ENCODE measurements at regions not wholly inside any gene's neighbourhood (a gene's known extent, or its start where the extent isn't known, plus 50 kb on each side); places are given as distances from the start of the nearest gene placed in this dataset.

DNA sequence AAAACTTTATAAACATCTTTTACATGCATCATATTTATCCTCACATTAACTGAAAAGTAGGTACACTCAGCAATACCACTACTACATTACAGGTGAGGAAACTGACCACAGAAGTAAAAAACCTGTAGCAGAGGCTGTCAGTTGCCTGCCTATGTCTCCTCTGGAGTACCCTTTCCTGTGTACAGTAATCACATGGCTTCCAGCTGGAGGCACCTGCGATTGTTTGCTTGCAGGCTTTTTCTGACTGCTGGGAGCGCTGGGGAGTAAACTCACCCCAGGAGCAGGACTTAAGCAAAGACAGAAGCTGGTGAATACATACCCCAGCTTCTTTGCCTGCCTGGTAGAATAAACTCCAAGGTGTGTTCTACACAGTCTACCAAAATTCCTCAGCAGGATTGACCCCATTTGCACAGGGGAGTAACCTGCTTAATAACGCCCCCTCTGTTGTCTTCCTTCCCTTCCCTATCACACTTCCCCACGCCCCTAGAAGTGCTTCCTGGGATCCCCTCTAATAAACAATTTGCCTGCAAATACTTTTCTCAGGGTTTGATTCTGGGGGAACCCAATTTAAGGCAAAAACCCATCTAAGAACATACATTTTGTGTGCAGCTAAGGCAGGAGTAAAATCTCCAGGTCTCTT, 138.9 kb downstream of the PTH2R start:
- no peak for DNase-seq (ENCODE audit: low read depth, low spot score)
- no peak overlapping the region for H3K4me3 ChIP-seq (ENCODE audit: low read length)

GRCh38 chr2:208546107-208546506, 139.5 kb downstream of the PTH2R start:
- DNase-seq (ENCODE audit: low read depth, low spot score), result no peak
- no peak overlapping the region for H3K4me3 ChIP-seq (ENCODE audit: low read length)

GRCh38 chr2:208546860-208547650, 140.5 kb downstream of the PTH2R start:
- DNase-seq (ENCODE audit: low read depth, low spot score), result no peak
- no peak overlapping the region for H3K4me3 ChIP-seq (ENCODE audit: low read length)

GRCh38 chr2:208548700-208549099, 142.1 kb downstream of the PTH2R start:
- no peak for DNase-seq (ENCODE audit: low read depth, low spot score)

GRCh38 chr2:208549546-208550158, 143.1 kb downstream of the PTH2R start:
- H3K4me3 ChIP-seq (ENCODE audit: low read length), result no peak overlapping the region
- no peak for DNase-seq (ENCODE audit: low read depth, low spot score)

More at GRCh38 chr2:208548700-208549099, 142.1 kb downstream of the PTH2R start:
- no peak overlapping the region for H3K4me3 ChIP-seq (ENCODE audit: low read length)

GRCh38 chr2:208552943-208553342, 146.4 kb downstream of the PTH2R start:
- no peak for DNase-seq (ENCODE audit: low read depth, low spot score)
- H3K4me3 ChIP-seq (ENCODE audit: low read length), result no peak overlapping the region

- no peak for DNase-seq (ENCODE audit: low read depth, low spot score)
- no peak overlapping the region for H3K4me3 ChIP-seq (ENCODE audit: low read length)
These were observed 150.4 kb downstream of the PTH2R start for GRCh38 chr2:208556983-208557484.

- DNase-seq (ENCODE audit: low read depth, low spot score), result peak; percentile 5
- no peak overlapping the region for H3K4me3 ChIP-seq (ENCODE audit: low read length)
These were observed 159.3 kb downstream of the PTH2R start for GRCh38 chr2:208565690-208566416.

DNA sequence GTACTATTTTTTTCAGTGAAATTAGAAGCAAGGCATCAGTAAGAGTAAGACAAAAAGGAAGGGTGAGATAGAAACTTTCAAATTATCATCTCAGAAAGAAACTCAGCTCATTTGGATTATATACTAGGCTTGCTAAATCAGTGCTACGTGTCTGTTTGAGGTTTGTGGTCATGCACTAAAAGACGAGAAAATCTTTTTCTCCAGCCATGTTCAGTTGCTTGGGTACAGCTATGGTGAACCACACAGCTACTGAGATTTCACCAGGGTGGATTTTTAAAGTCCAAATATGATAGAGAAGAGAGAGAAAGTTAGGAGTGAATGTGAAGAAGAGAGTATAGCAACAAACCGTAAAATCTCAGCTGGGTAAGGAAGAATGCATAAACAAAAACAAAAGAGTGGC, 161.6 kb downstream of the PTH2R start:
- DNase-seq (ENCODE audit: low read depth, low spot score), result no peak

GRCh38 chr2:208570066-208570465, 163.5 kb downstream of the PTH2R start:
- no peak overlapping the region for H3K4me3 ChIP-seq (ENCODE audit: low read length)
- no peak for DNase-seq (ENCODE audit: low read depth, low spot score)

More for the DNA sequence above, 161.6 kb downstream of the PTH2R start:
- no peak overlapping the region for H3K4me3 ChIP-seq (ENCODE audit: low read length)

- no peak for DNase-seq (ENCODE audit: low read depth, low spot score)
These were observed 164.5 kb downstream of the PTH2R start for GRCh38 chr2:208570851-208571763.

DNA sequence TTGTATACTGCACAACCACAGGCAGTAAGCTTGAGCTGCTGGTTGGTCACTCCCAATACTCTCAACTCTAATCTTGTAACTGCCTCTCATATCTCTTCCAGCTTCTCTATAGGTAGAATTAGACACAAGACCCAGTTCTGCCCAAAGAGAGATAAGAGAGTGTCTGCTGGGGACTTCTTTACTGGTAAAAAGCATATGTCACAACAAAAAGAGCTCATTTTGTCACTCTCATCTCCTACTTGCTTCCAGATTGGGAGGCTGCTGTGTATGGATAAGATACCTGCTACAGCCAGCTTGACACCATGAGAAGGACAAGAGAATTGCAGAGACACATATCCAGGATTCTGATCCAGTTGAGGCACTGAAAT, 165.2 kb downstream of the PTH2R start:
- H3K4me3 ChIP-seq (ENCODE audit: low read length), result no peak overlapping the region
- DNase-seq (ENCODE audit: low read depth, low spot score), result no peak

More at GRCh38 chr2:208570851-208571763, 164.5 kb downstream of the PTH2R start:
- H3K4me3 ChIP-seq (ENCODE audit: low read length), result no peak overlapping the region

- DNase-seq (ENCODE audit: low read depth, low spot score), result no peak
- no peak overlapping the region for H3K4me3 ChIP-seq (ENCODE audit: low read length)
These were observed 167.0 kb downstream of the PTH2R start for GRCh38 chr2:208573569-208573968.

GRCh38 chr2:208579678-208580077, 173.1 kb downstream of the PTH2R start:
- DNase-seq (ENCODE audit: low read depth, low spot score), result no peak

DNA sequence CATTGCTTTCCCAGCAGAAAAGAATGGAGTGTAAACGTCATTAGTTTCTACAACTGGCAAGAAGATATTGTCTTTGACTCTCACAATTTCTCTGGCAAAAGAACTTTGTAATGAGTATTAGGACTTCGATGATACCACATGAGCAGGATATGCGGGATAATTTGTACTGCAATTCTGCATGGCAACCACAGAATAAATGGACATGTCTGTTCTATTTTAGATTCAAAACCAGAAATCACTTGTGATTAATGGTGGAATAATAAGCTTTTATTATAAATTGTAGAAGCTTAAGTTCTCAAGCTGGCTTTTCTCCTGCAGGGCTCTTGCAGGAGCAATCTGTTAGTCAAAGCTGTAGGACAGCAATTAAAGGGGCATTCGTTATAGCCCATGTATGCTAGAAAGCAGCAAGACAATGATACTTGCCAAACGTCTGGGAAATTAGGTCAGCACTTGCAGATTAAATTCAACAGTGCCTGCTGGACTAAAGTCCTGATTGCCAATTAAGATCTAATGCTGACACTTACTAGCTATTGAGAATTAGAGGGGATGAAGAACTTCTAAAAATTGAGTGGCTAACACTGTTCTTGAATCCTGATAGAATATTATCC, 177.9 kb downstream of the PTH2R start:
- DNase-seq (ENCODE audit: low read depth, low spot score), result no peak
- no peak overlapping the region for H3K4me3 ChIP-seq (ENCODE audit: low read length)

More at GRCh38 chr2:208579678-208580077, 173.1 kb downstream of the PTH2R start:
- H3K4me3 ChIP-seq (ENCODE audit: low read length), result no peak overlapping the region

DNA sequence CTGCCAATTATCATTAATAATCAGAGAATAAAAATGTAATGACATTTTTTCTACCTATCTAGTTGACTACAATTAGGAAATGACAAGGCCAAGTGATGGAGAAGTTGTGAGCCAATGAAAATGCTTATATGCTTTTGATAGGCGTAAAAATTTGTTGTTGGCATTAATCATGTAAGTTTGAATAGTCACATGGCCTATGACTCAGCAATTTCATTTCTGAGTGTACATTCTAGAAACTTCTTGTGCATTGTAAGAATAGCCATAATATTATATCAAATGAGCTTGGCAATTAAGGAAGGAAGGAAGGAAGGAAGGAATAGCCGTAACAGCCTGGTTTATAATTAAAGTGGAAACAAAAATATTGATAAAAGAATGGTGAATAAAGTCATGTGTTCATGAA, 179.9 kb downstream of the PTH2R start:
- DNase-seq (ENCODE audit: low read depth, low spot score), result no peak
- no peak overlapping the region for H3K4me3 ChIP-seq (ENCODE audit: low read length)

DNA sequence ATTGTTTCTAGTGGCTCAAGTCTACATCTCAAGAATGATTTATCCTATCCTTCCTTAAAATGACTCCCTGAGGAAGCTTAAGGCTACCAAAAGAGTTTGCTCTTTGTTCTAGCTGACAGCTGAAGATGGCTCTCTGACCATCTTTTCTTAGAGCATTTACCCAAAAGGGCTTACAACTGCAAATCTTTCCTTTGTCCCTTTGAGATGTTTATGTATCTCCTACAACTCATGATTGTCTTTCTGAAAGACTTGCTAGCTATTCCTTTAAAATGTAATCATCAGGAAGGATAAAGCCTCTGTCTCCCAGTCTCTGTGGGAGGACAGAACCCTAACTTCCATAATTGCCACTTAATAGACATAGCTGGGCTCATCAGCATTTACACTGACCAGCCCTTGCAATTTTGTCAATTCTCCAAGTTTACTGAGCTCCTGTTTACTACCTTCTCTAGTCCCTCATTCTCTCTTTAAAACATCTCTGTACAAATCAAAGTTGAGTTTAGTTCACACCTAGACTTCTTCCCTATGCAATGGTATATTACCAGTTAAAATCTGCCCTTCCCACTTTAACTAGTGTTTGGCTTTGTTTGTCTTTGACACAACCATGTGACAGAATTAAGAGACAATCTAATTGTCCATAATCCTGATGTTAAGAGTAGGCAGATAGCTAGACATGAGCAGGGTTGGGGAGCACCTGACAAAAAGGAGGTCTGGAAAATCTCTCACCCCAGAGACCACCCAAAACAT, 188.2 kb downstream of the PTH2R start:
- DNase-seq (ENCODE audit: low read depth, low spot score), result no peak
- H3K4me3 ChIP-seq (ENCODE audit: low read length), result no peak overlapping the region

Measured in Jurkat, Clone E6-1 (cell line).